Muscle layer of duodenum (tissue), 2 donors: ENCODE measurements at regions not wholly inside any gene's neighbourhood (a gene's known extent, or its start where the extent isn't known, plus 50 kb on each side); places are given as distances from the start of the nearest gene placed in this dataset.

Experiments
- H3K27ac ChIP-seq: one replicate; pipeline ENCODE4 v1.7.0; 2013; ENCODE audit warnings: mild to moderate bottlenecking, low read length
- H3K27me3 ChIP-seq: one replicate; pipeline ENCODE4 v1.7.0; 2013; ENCODE audit warnings: low read depth, mild to moderate bottlenecking, control low read depth, low read length
- H3K36me3 ChIP-seq, 2 donors: one replicate each; pipeline ENCODE4 v1.7.0; 2013; ENCODE audit warnings: low read length in 2 of 2, control low read depth in 1 of 2, mild to moderate bottlenecking in 1 of 2; ENCODE audit not compliant: insufficient read depth in 2 of 2, control insufficient read depth in 1 of 2
- H3K4me1 ChIP-seq, 2 donors: one replicate each; pipeline ENCODE4 v1.7.0; 2013; ENCODE audit warnings: low read length in 2 of 2, mild to moderate bottlenecking in 2 of 2, control low read depth in 1 of 2, moderate library complexity in 1 of 2; ENCODE audit not compliant: insufficient read depth in 2 of 2, control insufficient read depth in 1 of 2
- H3K4me3 ChIP-seq, 2 donors: one replicate each; pipeline ENCODE4 v1.7.0; 2013; ENCODE audit warnings: low read length in 2 of 2, low read depth in 1 of 2, mild to moderate bottlenecking in 1 of 2
- H3K9me3 ChIP-seq, 2 donors: one replicate each; pipeline ENCODE4 v1.7.0; 2013; ENCODE audit warnings: low read length in 2 of 2, control low read depth in 1 of 2, mild to moderate bottlenecking in 1 of 2; ENCODE audit not compliant: control insufficient read depth in 1 of 2
- donor health status: healthy.

GRCh38 chr2:133835821-133836619, 267.8 kb upstream of the NCKAP5 start:
- Histone ChIP-seq H3K27ac (no peak overlapping the region), H3K4me1 (no peaks in the 10 kb centered on the region)

GRCh38 chr2:133836691-133837345, 268.6 kb upstream of the NCKAP5 start:
- H3K36me3 ChIP-seq: no peaks in the 10 kb centered on the region
- H3K27me3 ChIP-seq: no peaks in the 10 kb centered on the region
- H3K4me1 ChIP-seq: no peaks in the 10 kb centered on the region
- no peak overlapping the region for H3K4me3 ChIP-seq
- no peak overlapping the region for H3K27ac ChIP-seq
- no peaks in the 10 kb centered on the region for H3K9me3 ChIP-seq

More at GRCh38 chr2:133835821-133836619, 267.8 kb upstream of the NCKAP5 start:
- no peaks in the 10 kb centered on the region for H3K36me3 ChIP-seq
- no peaks in the 10 kb centered on the region for H3K9me3 ChIP-seq
- no peak overlapping the region for H3K4me3 ChIP-seq
- no peaks in the 10 kb centered on the region for H3K27me3 ChIP-seq

- Histone ChIP-seq H3K4me3 (no peak overlapping the region), H3K27me3 (no peaks in the 10 kb centered on the region), H3K27ac (no peak overlapping the region), H3K36me3 (no peaks in the 10 kb centered on the region), H3K4me1 (no peaks in the 10 kb centered on the region), H3K9me3 (no peaks in the 10 kb centered on the region)
Observed at GRCh38 chr2:133837441-133838094, 269.3 kb upstream of the NCKAP5 start.

GRCh38 chr2:133838642-133839365, 270.5 kb upstream of the NCKAP5 start:
- no peaks in the 10 kb centered on the region for H3K27me3 ChIP-seq
- peaks cover 0 to 3% of the 10 kb centered on the region in 2 donors for H3K4me1 ChIP-seq
- no peak overlapping the region for H3K4me3 ChIP-seq
- H3K27ac ChIP-seq: no peak overlapping the region
- no peaks in the 10 kb centered on the region for H3K36me3 ChIP-seq
- H3K9me3 ChIP-seq: no peaks in the 10 kb centered on the region

- no peaks in the 10 kb centered on the region for H3K36me3 ChIP-seq
- no peak overlapping the region for H3K4me3 ChIP-seq
- H3K27me3 ChIP-seq: no peaks in the 10 kb centered on the region
Observed at GRCh38 chr2:133839677-133840076, 271.4 kb upstream of the NCKAP5 start.

GRCh38 chr2:133840761-133841160, 272.5 kb upstream of the NCKAP5 start:
- H3K36me3 ChIP-seq: no peaks in the 10 kb centered on the region
- peaks cover 0 to 3% of the 10 kb centered on the region in 2 donors for H3K4me1 ChIP-seq

More at GRCh38 chr2:133839677-133840076, 271.4 kb upstream of the NCKAP5 start:
- H3K4me1 ChIP-seq: peaks cover 0 to 3% of the 10 kb centered on the region in 2 donors
- H3K9me3 ChIP-seq: no peaks in the 10 kb centered on the region
- H3K27ac ChIP-seq: no peak overlapping the region

GRCh38 chr2:133841900-133842299, 273.6 kb upstream of the NCKAP5 start:
- no peak overlapping the region for H3K27ac ChIP-seq
- H3K9me3 ChIP-seq: no peaks in the 10 kb centered on the region
- H3K4me3 ChIP-seq: no peak overlapping the region
- H3K36me3 ChIP-seq: no peaks in the 10 kb centered on the region
- H3K27me3 ChIP-seq: no peaks in the 10 kb centered on the region
- H3K4me1 ChIP-seq: peaks cover 0 to 3% of the 10 kb centered on the region in 2 donors

More at GRCh38 chr2:133840761-133841160, 272.5 kb upstream of the NCKAP5 start:
- no peaks in the 10 kb centered on the region for H3K9me3 ChIP-seq
- no peaks in the 10 kb centered on the region for H3K27me3 ChIP-seq
- H3K27ac ChIP-seq: no peak overlapping the region
- no peak overlapping the region for H3K4me3 ChIP-seq

- H3K4me1 ChIP-seq: peaks cover 0 to 3% of the 10 kb centered on the region in 2 donors
- H3K36me3 ChIP-seq: no peaks in the 10 kb centered on the region
- no peak overlapping the region for H3K4me3 ChIP-seq
- no peaks in the 10 kb centered on the region for H3K9me3 ChIP-seq
- H3K27ac ChIP-seq: no peak overlapping the region
- no peaks in the 10 kb centered on the region for H3K27me3 ChIP-seq
Observed at GRCh38 chr2:133842446-133842845, 274.2 kb upstream of the NCKAP5 start.

GRCh38 chr2:133843091-133843490, 274.8 kb upstream of the NCKAP5 start:
- Histone ChIP-seq H3K4me1 (peaks cover 0 to 3% of the 10 kb centered on the region in 2 donors), H3K27me3 (no peaks in the 10 kb centered on the region), H3K27ac (no peak overlapping the region), H3K36me3 (no peaks in the 10 kb centered on the region), H3K4me3 (no peak overlapping the region), H3K9me3 (no peaks in the 10 kb centered on the region)

GRCh38 chr2:133843551-133843950, 275.3 kb upstream of the NCKAP5 start:
- H3K36me3 ChIP-seq: no peaks in the 10 kb centered on the region
- no peak overlapping the region for H3K4me3 ChIP-seq
- H3K4me1 ChIP-seq: peaks cover 0 to 3% of the 10 kb centered on the region in 2 donors
- H3K27ac ChIP-seq: no peak overlapping the region
- H3K27me3 ChIP-seq: no peaks in the 10 kb centered on the region
- H3K9me3 ChIP-seq: no peaks in the 10 kb centered on the region
